ENCODE measurements at regions not wholly inside any gene's neighbourhood (a gene's known extent, or its start where the extent isn't known, plus 50 kb on each side); places are given as distances from the start of the nearest gene placed in this dataset.

DNA sequence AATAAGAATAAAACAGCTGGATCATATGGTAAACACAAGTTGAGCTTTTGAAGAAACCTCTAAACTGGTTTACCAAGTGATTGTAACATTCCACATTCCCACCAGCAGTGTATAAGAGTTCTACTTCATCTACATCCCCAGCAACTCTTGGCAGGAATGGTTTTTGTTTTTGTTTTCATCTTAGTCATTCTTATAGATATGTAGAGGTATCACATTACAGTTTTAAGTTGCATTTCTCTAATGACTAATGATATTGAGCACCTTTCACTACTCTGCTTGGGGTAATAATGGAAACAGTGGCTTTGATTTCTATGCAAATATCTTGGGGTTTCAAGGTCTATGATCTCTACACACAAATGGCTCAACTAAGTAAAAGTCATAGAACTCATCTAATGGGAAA lies 614.5 kb downstream of the TBC1D4 start:
- DNase-seq = no peak

DNA sequence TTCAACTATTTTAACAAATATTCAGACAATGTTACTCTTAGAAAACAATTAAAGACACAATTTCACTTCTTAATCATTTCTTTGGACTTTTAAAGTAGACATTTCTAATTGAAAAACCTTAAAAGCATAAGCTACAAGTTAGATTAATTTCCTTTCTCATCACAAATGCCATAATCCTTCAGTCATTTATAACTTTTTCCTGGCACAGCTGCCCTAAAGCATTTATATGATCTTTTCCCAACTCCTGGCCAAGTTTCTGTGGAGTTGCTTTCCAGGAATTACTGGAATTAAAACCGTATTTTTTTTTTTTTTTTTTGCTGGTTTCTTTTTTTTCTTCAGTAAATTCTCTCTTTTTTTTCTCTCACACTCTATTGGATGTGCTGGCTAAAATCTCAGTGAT lies 615.9 kb downstream of the TBC1D4 start:
- DNase-seq = no peak

DNA sequence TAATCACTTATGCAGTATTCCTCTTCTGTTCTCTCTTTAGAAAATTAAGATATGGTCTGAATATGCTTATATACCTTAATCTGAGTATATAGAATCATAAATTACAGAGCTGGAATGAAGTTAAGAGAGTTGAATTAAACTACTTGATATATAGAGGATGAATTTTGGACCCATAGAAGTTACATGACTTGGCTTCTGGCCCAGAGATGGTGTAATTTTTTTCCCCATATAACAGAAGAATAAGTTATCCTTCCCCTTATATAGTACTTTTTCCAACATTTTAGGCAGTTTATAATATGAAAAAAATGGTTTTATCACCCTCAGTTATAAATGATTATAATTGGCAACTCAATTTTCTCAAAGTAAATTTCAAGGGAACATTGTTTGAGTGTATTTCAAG lies 616.3 kb downstream of the TBC1D4 start:
- DNase-seq = no peak

DNA sequence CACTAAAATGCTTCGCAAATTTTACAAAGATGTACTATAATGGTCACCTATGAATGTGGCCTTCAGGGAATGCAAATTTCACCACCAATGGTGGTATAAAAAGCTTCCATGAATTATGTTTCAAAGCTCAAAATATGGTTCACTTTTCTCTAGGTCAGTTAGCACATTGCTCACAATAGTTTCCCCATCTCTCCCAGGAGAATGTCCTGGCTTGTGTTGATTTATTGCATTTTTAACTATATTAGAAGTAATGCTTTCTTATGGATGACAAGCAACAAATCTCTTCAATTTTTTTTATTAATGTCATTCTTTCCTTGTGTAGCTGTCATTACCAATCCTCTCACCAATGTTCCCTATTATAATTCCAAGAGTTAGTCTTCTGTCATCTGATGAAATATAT lies 621.2 kb downstream of the TBC1D4 start:
- no peak for DNase-seq

DNA sequence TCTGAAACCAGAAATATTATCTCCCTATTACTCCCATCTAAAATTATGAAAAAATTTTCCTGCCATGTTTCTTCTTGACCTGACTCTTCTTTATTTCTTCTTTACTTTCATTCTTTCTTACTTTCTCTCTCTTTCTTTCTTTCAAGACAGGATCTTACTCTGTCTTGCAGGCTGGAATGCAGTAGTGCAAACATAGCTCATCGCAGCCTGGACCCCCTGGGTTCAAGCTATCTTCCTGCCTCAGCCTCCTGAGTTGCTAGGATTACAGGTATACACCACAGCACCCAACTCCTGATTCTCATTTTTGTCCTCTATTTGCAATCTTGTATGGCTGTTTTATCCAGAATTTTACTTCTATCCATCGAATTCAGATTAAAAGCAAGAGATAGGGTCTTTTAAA lies 631.1 kb downstream of the TBC1D4 start:
- DNase-seq = no peak

DNA sequence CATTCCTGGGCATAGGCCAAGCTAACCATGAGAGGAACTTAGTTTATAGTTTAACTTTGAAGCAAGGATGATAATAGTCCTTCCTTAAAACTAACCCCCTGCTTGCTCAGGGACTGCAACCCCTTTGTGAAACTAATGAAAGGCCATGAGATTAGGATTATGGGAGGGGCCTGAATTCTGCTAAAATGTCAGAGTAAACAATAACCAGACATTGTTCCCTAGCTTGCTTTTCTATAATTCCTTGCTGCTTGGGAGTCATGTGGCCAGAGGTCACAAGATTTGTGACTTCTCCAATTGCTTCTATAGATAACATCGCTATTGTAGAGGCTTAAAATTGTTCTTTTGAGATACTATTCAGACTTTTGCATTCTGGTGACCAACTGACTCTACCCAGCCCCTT lies 634.0 kb downstream of the TBC1D4 start:
- DNase-seq = no peak

DNA sequence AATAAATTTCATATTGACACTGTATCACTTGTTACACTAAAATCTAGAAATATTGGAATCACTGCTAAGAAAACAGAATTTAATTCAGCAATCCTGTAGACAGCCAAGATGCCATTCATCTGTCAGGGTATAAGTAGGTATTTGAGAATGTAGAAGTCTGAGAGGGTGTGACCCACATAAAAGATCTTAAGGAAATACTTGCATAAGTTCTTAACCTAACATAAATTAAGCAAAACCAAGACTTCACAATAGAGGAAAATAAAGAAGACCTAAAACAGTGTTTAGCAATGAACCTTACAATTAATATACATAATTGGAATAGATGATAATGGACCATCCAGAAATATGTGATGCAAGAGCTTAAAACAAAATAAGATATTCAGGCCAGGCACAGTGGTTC lies 636.2 kb downstream of the TBC1D4 start:
- DNase-seq = no peak

DNA sequence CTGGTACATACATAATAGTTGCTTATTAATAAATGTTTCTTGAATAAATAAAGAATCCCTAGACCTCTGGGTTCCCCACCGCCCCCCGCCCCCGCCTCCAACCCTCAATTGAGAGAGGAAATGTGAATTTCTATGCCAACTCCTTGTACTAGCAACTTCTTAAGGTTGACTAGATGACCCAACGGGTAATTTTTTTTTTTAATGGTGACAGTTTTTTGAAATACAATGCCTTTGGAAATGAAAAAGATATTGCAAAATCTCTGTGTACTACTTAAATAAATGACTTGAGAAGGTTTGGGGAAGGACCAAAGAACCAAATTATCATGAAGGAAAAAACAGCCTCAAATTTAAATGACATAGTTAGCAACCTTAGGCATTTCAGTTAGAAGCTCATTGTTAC lies 640.3 kb downstream of the TBC1D4 start:
- DNase-seq = no peak

DNA sequence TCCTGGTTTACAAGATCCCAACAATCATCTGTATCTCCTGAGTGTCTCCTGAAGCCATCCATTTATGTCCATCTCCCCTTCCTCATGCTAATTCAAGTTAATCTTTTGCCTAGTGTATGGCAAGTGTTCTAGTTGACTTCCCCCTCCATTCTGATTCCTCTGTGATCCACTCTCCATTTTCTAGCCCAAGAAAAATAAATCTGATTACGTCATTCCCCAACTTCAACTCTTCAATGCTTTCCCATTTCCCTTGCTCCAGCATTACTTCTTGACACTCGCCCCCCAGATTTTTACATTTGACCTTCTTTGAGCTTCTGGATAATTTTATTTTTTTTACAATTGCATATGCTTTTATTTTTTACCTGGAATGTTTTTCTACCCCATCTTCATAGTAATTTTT lies 640.8 kb downstream of the TBC1D4 start:
- DNase-seq = no peak

DNA sequence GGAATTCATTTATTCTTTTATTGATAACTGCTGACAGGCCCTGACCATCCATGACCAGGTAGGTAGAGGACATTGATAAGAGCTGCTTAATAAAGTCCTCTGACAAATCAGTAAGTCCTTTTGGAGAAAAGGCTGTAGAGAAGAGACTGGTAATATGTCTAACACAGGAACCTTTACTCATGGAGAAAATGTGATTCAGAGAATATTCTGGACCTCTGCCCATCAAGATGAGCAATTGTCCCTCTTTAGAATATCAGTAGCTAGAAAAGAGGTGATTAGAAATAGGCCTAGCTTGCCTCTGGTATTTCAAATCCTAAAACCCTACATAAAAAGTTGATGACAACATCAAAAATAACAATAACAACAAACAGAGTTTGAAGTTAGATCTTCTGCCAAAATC lies 642.3 kb downstream of the TBC1D4 start:
- no peak for DNase-seq

DNA sequence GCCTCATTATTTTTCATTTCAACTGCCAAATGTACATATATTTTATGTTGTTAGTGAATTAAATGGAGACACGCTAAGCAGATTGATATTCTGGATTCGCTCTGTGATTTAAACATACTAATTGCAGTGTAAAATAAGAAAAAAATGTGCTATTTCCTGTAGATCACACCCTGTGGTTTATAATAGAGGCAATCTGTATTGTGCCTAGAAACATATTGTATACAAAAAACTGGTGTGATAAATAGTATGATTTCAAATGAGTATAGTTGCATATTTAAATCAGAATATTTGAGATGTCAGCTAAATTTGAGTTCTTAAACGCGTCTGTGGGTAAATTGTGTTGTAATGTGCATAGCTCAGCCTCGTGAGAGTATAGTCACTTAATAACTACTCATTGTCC lies 643.9 kb downstream of the TBC1D4 start:
- DNase-seq = no peak

DNA sequence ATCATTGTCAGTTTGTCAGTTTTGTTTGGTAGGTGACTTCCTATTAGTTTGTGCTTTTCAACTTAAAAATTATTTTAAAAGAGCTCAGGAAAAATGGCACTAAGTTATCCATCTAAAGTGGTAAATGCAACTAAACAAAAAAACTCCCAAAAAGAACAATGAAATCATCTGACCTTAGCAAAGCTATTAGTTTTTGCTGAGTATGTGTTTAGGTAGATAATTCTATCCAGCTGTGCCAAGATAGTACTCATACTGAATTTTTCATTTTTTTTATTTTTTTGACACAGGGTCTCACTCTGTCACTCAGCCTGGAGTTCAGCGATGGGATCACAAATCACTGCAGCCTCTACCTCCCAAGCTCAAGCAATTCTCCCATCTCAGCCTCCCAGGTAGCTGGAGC lies 645.3 kb downstream of the TBC1D4 start:
- DNase-seq = no peak

DNA sequence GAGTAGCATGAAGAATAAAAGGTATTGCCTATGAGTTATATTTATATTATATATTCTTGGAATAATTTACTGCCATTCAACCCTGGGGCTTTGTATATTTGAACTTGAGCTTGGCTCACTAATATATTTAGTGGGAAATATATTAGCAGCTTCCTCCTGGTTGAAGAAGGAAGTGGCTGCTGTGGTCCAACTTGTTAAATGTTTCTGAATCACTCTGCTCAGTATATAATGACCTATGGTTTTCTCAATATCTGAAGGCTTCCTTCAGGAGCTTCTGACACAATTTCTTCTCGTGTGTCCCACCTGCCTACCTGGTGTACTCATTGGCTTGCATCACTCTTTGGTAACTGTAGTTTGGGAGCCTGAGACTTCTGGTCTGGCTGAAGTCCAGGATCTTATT lies 646.4 kb downstream of the TBC1D4 start:
- no peak for DNase-seq

DNA sequence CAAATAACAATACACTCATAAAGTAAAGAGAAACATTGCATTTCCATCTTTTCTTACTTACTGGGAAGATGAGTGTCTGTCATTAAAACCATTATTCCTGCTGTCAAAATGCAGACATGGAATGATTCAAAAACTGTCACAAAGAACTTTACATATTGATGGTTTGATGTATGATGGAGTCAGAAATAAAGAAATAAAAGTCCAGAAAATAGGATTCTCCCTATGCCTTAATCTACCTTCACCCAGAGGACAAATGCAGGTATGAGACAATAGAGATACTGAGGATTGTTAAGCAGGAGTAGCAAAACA lies 656.1 kb downstream of the TBC1D4 start:
- no peak for DNase-seq

DNA sequence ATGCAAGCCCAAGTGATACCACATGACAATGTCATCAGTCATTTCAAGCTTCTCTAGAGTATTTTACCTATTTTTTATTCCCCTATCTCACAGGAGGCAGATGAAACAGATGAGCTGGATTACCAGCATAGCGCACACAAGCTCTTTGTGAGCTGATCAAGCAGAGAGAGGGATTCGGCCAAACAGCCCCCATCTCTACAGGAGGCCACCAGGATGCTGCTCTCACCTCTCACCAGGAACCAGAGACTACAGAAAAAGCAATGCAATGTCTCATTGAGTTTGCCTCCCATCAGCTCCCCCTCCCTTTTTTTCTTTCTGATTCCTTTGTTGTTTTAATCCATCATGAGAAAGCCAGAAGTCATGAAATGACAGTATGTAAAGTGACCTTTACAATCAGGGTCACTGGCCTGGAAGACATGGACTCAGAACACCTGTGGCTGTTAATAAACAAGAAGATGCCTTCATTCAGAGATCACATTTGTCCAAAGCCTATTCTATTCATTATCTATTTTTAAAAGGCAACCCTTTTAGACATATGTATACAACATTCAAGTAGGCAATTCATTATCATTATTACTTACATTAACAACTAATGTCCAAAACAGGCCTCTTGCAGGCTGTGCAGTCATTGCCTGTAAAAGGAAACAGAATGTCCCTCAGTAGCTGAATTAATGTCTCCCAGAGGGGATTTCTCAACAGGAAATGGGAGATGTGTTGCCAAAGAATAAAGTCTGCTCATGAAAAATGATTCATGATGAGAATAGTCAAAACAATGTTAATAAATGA lies 656.6 kb downstream of the TBC1D4 start:
- peak; percentile 8 for DNase-seq

DNA sequence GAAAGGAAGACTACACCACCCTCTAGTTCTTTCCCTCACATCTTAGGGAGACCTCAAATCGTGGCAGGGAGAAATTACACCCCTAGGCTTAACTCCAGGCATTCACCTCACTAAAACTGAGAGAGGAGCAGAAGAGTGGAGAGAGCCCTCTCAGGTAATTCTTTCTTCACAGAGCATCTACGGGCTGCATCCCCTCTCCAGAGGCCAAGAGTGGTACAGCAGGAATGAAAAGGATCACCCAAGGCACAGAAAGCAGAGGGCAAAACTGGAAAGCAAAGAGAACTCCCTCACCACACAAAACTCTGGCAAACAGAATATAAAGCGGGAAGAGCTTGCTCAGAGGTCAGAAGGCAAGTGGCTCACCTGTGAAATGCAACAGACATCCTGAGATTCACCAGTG lies 661.2 kb downstream of the TBC1D4 start:
- DNase-seq = no peak

DNA sequence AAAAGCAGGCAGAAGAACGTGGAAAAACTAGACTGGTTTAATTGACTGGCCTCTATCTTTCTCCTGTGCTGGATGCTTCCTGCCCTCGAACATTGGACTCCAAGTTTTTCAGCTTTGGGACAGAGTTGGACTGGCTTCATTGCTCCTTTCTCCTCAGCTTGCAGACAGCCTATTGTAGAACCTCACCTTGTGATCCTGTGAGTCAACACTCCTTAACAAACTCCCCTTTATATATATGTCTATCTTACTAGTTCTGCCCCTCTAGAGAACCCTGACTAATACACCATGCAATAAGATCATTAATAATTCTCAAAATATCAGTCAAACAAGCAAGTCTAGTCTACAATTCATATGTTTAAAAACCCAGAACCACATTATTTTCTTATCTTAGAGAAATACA lies 662.4 kb downstream of the TBC1D4 start:
- no peak for DNase-seq

DNA sequence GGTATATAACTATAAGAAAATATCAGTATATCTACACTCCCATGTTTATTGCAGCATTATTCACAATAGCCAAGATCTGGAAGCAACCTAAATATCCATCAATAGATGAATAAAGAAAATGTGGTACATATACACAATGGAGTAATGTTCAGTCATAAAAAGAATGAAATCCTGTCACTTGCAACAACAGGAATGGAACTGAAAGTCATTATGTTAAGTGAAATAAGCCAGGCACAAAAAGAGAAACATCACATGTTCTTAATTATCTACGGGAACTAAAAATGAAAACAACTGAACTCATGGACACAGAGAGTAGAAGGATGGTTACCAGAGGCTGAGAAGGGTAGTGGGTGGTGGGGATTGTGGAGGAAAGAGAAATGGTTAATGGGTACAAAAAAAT lies 665.2 kb downstream of the TBC1D4 start:
- DNase-seq = no peak

DNA sequence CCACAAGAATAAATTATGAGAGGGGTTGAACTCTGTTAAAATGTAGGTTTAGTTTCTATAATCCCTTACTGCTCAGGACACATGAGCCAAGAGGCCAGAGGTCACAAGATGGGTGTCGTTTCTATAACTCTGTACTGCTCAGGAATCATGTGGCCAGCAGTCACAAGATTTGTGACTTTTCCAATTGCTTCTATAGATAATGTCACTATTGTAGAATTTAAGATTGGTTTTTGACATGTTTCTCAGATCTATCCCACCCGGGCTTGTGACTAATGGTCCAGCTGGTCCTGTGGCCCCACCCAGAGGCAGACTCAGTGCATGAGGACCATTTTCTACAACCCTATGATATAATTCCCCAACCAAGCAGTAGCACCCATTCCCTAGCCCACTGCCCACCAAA lies 662.0 kb upstream of the KLF12 start:
- DNase-seq = no peak

DNA sequence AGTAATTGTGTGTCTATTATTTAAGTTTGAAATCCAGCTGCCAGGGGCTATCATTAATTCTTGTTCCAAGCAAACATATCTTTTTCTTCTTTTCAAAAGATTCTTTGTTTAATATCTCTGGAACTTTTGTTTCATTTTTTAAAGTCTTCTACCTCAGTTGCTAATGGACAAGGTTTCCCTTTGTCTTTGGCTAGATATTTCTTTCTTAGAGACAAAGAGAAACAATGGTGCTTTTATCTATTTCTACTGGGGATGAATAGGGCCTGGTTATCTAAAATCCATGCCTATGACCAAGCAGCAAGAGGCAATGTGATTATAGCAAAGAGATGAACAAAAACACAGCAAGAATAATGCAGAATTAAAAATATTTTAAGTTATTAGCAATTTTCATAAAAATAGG lies 661.3 kb upstream of the KLF12 start:
- no peak for DNase-seq

DNA sequence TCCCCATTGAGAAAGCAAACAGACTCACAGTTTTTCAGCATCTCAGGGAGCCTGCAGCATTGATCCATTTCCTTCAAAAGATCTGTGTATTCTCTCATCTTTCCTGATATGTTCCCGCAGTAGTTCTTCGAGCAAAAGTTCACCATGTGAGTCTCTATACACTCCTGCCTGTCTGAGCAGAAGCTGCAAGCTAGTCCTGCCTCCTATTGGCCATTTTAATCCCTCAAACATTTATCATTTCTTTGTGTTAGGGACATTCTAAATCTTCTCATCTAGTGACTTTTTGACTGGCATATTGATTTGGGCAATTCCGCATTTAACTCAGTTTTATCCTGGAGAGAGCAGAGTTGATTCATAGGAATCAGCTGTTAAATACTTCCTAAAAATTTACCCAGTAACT lies 660.4 kb upstream of the KLF12 start:
- no peak for DNase-seq

DNA sequence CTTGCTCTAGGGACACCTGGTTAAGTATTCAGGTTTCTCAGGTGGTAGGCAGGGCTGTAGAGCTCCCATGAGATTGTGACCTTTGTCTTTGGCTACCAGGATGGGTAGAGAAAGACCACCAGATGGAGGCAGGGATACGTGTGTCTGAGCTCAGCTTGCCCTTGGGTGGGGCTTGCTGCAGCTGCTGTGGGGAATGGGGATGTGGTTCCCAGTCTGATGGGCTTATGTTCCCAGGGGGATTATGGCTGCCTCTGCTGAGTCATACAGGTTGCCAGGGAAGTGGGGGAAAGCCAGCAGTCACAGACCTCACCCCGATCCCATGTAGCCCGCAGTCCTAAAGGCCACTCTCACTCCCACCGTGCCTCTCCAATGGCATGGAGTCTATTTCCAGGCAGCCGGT lies 659.9 kb upstream of the KLF12 start:
- DNase-seq = no peak

DNA sequence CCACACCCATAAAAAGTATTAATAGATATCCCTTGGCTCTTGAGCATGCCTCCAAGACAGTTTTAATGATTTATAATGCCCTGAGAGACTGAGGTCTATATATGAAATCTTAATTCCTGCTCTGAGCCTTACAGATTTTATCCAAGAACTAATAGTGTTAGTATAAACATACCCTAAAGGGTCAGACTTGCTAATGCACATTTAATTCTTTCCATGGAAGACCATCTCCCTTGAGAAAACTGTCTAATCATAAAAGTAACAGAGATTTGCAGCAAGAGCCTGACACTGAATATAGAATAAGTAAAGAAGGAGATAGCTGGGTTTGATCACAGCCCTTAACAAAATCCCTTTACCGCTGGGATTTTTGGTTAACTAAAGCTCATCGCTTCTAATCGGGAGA lies 650.8 kb upstream of the KLF12 start:
- DNase-seq = no peak

DNA sequence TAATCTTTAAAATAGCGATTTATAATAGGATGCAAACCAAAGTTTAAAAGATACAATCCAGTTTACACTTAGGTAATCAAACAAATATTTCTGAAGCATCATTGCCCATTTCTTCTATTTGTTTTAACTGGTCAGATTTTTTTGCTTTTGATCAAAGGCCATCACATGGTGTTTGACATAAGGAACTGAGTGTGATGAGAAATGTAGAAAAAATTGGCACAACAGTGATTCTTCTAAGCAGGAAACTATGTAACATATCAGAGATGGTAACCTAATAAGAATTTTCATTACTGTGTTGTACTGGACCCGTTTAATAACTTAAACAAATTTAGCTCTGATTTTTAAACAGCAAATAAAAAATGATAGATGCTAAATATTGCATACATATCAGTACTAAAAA lies 644.7 kb upstream of the KLF12 start:
- no peak for DNase-seq

DNA sequence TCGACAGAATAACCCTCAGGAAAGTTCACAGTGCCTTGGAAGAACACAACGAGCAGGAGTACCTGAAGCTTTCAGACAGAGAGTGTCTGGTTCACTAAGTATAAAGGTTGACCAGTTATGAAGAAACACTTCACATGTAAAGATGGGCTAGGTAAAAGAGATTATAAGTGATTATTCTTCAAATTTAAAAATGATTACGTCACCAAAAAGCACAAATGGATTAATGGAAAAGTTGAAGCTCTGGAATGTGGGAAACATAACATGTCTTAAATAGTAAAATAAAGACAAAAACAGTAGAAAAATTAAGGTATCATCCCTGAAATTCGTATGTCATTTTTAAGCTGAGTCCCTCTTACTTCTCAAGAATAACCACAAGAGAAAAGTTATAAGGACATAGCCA lies 643.9 kb upstream of the KLF12 start:
- no peak for DNase-seq

Measured in right kidney (tissue), 1 donor.